HG02763 (cell line): ENCODE measurements at regions not wholly inside any gene's neighbourhood (a gene's known extent, or its start where the extent isn't known, plus 50 kb on each side); places are given as distances from the start of the nearest gene placed in this dataset.
A peak's percentile ranks its signal among the peaks of the same experiment; 100 is the strongest.

Source experiments
- ATAC-seq: cut with Tn5 transposase; IDR thresholded peaks from one replicate; pipeline ENCODE4 v1.9.1; 2021; ENCODE audit warnings: mild to moderate bottlenecking, moderate library complexity; ENCODE audit not compliant: unreplicated experiment

DNA sequence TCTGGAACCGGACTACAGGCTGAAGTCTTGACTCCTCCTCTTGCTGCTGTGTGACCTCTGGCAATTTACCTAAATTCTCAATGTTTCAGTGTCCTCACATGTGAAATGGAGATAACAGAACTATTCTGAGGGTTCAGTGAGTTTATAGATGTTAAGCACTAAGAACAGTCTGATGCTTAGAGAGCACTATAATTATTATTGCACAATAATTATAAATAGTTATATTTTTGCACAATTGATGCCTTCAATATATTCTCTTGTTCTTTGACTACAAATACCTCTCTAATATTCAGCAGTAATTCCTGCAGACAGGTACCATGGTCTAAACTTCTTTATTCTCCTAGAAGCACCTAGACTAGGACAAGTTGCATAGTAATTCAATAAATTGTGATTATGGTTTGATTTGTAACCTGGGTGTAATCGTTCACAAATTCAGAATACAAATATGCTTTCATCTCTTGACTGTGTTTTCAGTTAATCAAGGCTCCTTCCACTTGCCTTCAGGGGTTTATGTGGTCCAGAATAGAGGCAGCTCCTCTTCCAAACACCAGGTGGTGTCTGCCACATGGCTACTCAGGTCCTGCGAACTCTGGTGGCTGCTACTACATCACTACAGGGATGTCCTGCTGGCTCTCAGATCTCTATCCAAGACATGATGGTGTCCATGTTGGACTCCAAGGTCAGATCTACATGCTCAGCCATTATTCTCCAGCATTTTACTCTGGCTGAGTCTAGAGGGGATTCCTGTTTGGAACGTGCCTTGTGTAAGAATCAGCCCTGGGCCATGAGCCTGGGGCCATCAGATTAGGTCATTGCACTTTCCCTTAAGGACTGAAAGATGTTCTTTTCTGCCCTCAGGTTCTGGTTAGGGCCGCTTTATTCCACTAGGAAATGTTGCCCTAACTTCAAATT is 103.4 kb downstream of the QRFPR start:
- ATAC-seq: peak; percentile 42

DNA sequence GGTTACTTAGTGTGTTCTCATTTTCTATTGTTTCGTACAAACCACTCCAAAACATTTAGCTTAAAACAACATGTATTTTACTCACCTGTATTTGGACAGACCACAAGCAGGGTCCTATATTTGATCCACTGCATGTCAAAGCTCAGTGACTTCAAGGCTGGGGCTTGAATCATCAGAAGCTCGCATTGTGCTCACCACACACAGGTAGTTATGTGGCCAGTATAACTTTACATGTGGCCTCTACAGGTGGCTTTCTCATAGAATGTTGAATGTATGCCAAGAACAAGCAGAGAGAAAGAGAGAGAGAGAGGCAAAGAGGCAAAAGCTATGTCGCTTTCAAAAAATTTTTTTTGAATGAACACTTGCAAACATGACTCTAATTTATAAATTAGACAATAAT is 107.6 kb downstream of the QRFPR start:
- ATAC-seq: no peak

DNA sequence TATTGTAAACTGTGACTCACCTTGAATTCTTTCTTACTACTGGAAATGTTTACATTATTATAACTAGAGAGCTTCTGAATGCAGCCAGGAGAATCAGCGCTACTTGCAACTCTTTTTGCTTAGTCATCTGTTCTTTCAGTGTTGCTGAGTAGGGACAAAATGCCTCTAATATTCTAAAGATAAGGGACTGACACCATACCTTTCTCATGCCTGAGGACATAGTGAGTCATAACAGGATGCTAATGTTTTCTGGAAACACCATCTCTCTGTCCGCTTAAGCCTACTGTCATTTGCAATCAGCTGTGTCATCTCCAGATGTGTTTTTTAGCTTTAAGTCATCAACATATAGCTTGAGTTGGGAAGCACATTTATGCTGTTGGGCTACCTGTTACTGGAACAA is 108.3 kb downstream of the QRFPR start:
- ATAC-seq: peak; percentile 91

DNA sequence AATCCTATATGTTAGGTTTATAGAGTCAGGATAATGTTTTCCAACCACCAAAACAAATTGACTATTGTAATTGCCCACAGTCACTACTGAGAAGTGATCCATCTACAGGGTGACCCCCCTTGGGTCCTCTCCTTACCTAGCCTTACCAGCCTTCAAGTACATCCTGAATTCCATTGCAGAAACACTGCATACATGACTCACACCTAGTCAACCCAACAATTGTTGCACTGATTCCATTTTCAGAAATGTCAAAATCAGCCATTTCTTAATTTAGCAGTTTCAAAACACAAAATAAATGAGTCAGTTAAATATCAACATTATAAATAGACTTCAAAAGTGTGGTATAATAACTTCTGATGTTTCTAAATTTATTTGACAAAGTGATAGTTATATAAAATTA is 106.3 kb upstream of the TNIP3 start:
- ATAC-seq: no peak

DNA sequence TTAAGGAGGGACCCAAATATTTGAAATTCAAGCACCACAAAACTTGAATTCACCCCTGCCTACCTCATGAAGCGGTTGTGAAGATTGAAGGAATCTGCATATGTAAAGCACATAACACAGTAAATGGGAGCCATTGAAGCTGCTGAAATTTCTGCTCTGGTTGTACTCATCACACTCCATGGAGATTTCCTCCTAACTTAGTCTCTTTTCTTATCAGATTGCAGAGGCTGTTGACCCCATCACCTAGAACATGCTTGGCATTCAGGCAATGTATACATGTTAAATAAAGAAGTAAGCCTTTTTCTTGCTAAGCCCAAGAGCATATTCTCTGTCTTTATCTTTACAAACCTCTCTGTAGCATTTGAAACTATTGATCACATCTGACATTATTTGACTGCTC is 104.9 kb upstream of the TNIP3 start:
- no peak for ATAC-seq

DNA sequence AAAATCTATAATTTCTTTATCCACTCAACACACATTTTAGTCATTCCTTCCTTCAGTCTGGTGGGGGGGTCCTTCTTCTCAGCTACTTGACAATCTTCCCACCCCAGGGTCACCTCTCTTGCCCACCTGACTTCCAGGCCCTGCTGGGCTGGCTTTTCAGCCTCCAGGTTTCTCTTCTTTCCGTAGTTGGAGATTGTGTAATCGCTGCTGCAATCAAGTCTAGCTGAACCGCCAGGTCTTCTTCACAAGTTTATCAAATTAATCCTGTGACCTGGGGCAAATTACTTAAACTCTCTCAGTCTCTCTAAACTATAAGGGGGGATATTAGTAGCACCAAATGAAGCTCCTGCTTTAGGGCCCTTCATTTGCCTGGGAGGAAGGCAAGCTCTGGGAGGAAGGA is 102.9 kb upstream of the TNIP3 start:
- no peak for ATAC-seq

DNA sequence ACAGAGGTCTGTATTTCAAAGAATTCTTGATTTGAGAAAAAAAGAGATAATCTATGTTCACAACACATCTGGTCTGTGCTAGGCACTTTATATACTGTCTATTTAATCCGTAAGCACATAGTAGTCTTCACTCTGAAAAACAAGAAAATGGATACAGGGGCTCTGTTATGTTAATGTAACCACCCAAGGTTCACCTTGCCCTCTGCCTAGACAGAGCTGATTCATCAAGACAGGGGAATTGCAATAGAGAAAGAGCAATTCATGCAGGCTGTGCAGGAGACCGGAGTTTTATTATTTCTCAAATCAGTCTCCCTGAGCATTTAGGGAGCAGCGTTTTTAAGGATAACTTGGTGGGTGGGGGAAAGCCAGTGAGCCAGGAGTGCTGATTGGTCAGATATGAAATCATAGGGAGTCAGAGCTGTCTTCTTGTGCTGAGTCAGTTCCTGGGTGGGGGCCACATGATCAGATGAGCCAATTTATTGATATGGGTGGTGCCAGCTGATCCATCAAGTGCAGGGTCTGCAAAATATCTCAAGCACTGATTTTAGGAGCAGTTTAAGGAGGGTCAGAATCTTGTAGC is 92.9 kb upstream of the TNIP3 start:
- no peak for ATAC-seq

DNA sequence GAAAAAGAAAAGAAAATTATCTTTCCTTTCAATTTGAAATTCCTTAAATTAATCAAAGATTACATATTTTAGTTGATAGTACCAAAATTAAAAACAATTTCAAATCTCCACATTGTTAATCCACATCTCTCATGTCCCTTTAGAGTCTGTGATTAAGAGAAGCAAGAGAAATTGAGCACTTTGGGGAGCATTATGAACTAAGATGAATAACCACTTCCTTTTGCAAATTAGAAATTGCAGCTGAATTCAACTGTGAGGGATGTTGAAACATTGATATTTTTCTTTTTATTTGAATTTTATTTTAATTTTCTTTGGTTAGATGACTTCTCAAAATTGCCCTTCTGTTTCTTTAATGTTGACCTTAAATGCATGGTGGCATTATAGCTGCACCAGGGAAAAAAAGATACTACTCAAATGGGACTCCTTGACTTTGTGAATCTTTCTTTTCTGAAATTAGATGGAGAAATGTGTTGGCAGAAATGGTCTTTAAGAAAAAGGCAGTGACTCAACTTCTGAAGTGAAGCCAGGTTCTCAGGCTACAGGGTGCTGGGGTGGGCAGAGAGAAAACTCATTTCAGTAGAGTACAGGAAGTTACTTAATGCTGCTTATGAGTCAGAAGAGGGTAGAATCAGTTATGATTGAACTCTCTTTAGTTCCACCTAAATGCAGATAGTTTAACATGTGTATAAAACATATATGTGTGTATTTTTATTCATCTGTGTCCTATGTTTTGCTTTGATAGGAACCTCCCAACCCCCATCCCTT is 92.0 kb upstream of the TNIP3 start:
- peak; percentile 96 for ATAC-seq

DNA sequence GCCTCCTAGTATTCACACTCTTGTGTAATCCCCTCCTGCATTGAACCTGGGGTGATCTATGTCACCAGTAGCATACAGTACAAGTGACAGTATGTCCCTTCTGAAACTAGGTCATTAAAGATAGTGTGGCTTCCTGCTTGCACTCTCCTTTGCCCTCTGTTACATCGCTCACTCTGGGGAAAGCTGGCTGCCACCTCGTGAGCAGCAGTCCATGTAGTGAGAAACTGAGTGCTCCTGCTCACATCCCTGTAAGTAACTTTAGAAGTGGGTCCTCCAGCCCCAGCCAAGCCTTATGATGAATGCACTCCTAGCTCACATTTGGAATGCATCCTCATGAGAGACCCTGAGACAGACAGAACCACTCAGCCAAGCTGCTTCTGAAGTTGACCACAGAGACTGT is 89.8 kb upstream of the TNIP3 start:
- ATAC-seq: no peak

DNA sequence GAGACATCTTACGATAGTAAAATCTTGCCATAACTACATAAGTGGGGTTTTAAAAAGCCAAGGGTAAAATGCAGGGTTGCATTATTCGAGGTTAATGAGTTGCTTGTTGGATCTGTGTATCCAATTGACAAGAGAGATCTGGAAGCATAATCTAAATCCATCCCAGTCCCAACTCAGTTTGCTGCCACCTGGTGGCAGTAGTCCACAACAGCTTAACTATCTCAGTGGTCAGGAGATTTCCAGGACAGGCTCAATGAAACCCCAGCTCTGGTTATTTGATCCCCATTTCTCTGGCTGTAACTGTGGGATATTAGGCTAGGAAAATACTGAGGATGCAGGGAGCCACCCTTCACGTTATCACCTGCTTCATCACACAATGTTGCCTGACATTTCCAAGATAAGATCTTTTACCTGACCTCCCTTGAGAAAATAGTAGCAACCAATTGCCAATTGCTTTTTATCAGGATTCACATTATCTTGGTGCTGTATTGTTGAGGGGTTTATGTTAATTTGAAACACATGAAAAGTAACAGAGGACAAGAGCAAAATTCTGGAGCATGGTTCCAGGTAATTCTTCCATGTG is 88.2 kb upstream of the TNIP3 start:
- ATAC-seq: peak; percentile 49

DNA sequence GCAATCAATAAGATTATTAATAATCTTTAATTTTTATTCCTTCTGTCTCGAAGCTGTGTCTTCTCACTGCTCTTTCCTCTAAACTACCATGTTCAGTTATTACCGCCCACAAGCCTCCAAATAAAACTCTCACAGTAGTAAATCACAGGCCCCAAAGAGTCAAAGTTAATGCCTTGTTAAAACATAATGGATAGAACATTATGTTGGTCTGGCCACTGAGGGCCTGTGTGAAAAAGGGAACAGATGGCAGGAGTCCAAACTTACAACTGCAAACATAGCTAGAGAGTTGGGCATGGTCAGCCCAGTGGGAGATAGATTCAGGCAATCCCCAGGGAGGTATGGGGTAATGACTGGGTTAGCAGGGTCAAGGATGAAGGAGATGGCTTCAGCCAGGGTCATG is 84.6 kb upstream of the TNIP3 start:
- ATAC-seq: no peak

DNA sequence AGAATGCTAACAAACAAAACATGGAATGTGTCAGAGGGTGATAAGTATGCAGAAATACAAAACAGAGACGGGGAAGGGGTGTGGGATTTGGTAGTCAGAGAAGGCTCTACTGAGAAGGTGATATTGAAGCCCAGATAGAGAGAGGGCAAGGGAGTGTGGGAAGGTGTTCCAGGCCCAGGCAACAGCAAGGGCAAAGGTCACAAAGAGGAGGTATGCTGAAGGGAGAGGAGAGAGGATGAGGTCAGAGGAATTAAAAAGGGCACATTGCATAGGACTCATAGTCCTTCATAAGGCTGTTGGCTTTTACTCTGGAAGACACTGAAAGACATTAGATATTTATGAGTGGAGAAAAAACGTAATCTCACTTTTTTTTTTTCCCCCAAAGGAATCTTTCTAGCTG is 82.6 kb upstream of the TNIP3 start:
- ATAC-seq: no peak

DNA sequence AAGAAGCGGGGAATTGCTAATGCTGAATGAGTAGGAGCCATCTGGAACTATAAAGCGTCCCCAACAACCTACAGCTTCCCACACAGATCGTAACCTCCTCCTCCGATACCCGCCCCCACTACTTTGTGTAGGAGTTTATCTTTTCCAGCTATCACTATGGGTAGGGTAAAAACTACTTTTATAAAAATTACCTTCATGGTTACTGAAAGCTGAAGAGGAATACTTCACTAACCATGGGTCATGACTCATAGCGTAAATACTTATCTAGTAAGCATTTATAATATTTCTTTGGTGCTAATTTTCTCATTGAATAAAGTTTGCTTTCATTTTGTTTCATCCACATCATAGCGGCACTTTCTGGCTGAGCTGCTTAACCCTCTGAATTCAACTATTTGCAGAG is 79.4 kb upstream of the TNIP3 start:
- peak; percentile 39 for ATAC-seq

DNA sequence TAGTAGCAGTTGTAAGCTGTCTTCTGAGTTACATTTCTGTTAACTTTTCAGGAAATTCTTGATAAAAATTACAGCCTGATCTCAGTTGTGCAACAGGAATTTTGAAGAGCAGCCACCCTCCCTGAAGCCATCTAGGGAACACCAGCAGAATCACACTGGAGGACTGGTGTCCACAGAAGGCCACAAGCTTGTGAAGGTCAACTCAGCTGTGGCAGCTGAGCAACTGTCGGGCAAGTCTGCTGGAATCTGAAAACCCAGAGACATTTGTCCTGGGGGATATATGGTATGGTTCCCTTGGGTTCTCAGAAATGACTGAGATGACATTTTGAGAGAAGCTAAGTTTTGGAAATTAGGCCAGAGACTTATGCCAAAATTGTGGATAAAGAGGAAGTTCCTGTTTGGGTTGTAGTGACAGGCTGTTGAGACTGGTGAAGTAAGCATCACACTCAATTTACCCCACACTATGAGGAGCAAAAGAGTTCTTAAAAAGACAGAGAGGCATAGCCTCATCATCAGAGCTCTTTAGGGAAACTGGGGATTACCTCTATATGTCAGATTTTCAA is 78.1 kb upstream of the TNIP3 start:
- no peak for ATAC-seq

DNA sequence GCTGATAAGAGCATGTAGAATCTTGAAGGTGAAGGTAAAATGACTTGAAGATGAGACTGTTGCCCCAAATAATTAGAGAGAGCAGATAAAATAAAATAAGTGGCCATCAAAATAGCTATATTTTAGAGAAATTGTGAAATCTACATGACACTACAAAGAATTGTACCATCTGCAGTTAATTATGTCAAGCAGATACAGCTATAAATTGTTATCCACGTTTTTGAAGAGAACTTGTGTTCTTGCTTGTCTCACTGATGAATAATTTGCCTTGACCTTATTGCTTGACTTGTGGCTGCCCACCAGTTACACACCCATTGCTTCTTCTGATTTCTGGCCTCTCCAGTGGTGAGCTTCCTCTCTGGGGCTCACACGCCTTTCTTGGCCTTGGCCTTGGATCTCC is 75.8 kb upstream of the TNIP3 start:
- ATAC-seq: no peak

DNA sequence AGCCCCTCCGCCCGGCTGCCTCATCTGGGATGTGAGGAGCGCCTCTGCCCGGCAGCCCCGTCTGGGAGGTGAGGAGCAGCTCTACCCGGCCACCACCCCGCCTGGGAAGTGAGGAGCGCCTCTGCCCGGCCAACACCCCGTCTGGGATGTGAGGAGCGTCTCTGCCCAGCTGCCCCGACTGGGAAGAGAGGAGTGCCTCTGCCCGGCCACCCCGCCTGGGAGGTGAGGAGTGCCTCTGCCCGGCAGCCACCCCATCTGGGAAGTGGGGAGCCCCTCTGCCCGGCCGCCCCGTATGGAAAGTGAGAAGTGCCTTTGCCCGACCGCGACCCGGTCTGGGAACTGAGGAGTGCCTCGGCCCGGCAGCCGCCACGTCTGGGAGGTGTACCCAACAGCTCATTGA is 74.3 kb upstream of the TNIP3 start:
- no peak for ATAC-seq

DNA sequence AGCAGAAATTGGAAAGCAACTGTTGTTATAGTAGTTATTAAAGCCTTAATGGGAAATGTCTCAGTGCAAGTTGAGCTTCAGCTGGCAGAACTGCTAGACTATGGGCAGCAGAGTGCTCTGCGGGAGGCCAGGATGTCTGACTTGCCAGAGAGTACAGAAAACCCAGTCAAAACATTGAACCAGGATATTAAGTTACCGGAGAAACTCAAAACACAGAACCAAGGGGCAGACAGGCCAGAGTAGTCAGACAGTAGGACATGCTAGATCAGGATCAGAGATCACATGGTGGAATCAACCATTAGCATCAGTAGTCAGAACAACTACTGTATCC is 72.9 kb upstream of the TNIP3 start:
- ATAC-seq: no peak

DNA sequence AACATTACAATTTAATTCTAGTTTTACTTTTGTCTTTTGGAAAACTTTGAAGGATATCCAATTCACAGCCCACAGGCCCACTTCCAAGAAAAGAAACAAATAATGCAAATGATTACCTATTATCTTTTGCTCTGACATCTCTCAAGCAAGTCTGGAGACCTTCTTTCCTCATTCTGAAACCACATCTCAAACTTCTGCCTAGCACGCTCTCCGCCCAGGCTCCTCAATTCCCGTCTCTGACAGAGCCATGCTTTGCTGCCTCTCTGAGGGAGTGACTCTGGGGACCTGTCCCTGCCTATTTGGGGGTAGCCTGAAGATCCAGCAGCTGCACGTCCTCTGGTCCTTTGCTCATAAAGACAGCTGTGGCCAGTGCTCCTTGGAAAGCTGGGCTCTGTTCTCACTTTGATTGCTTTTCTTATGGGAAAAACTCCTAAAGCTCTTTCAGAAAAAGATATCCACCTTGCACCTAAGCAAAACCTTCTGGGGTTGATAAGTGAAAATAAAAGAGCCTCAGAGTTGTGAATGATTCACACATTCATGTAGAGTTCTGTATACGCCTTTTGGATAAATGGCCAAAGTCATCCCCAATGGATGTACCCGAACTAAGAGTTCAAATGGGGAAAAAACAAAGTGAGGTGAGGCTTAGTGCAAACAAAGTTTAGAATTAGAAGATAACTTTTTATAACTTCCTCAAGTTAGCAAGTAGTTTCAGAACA is 72.4 kb upstream of the TNIP3 start:
- ATAC-seq: no peak

DNA sequence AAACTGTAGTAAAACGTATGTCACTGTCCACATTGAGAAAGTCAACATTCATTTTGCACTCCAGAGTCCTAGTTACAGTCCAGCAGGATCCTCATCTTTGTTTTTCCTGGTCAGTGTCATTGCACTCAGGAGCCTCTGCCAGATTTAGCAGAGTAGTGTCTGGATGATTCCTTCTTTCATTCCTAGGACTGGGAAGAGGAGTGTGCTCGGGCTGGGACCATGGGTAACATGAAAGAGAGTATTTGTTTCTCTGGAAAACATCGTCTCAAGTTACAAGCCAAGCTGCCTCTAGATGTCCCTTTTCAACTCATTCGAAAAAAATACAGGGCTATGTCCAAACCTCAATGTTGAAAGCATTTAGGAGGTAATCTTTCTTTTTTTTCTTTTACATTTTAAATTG is 69.9 kb upstream of the TNIP3 start:
- ATAC-seq: no peak

DNA sequence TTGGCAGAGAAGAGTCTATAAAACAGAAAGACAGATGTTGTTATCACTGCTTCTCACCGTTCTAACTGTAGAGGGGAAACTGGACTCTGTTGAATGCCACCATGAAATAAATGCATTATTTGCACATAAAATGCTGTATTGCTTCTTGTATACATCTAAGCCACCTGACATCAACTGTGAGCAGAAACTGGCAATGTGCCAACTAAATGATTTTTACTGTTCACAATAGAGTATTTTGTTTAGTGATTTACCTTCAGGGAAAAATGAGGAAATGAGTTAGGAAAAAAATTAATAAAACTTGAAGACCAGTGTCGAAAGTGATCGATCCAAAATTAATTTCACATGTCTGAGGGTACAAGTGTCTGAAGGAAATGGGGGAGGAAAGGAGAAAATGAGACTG is 65.9 kb upstream of the TNIP3 start:
- ATAC-seq: no peak

DNA sequence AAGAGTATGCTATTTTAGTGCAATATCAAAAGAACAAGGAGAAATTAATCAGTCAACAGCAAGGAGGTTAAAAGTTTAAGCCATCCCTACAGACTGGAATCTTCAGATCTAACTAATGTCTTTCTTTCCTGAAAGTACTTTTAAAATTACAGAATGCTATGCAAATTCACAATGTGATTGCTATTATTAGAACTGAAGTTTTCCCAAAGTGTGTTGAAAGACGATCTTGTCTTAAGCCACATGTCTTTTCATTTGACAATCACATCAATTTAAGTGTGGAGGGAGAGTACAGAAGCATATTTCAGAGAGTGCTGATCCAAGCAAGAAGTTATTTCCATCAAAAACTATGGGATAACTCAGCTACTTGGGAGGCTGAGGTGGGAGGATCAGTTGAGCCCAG is 64.7 kb upstream of the TNIP3 start:
- no peak for ATAC-seq
